IMR-90 (cell line): ENCODE measurements at regions not wholly inside any gene's neighbourhood (a gene's known extent, or its start where the extent isn't known, plus 50 kb on each side); places are given as distances from the start of the nearest gene placed in this dataset.
A peak's percentile ranks its signal among the peaks of the same experiment; 100 is the strongest.

Experiments used
- ATAC-seq: fragments of 200-7000 bp; cut with Tn5 transposase; 2 replicates; pipeline ENCODE4 v1.9.1; 2020; ENCODE audit warnings: low read depth, mild to moderate bottlenecking, moderate library complexity
- BruUV-seq: library from RNA; stranded (reverse); fragments of 400-500 nt; replicated peaks from 2 replicates; lab custom pipeline; 2021; lab: Mats Ljungman, UMichigan
- CTCF ChIA-PET: fragments of 300-600 bp; formaldehyde crosslinking; extraction: SDS; loops from one replicate; lab custom pipeline; 2021; ENCODE audit warnings: antibody characterized with exemption; lab: Yijun Ruan, JAX
- POLR2A ChIA-PET: fragments of 300-600 bp; sonication (Branson Sonifier 250); formaldehyde crosslinking; loops from one replicate; lab custom pipeline; 2022; ENCODE audit warnings: antibody characterized with exemption; ENCODE audit not compliant: unreplicated experiment; lab: Charles Lee
- DNase-seq: peaks from one replicate; pipeline ENCODE4 v3.0.0; 2013
- H2AFZ ChIP-seq: replicated peaks from 2 replicates; pipeline ENCODE3; 2013; ENCODE audit warnings: low read length, mild to moderate bottlenecking; ENCODE audit not compliant: poor library complexity
- H2AK5ac ChIP-seq: 2 replicates; pipeline ENCODE4 v1.6.1; 2013; ENCODE audit warnings: low read depth, low read length, inconsistent platforms
- H2AK9ac ChIP-seq: replicated peaks from 2 replicates; pipeline ENCODE3; 2013; ENCODE audit warnings: mild to moderate bottlenecking, low read depth, low read length, moderate library complexity; ENCODE audit not compliant: poor library complexity
- H2BK120ac ChIP-seq: 2 replicates; pipeline ENCODE4 v1.6.1; 2013; ENCODE audit warnings: low read depth, low read length, inconsistent platforms
- H2BK15ac ChIP-seq: 3 replicates; pipeline ENCODE4 v1.6.1; 2013; ENCODE audit warnings: low read depth, low read length, inconsistent platforms
- H2BK20ac ChIP-seq: 2 replicates; pipeline ENCODE4 v1.6.1; 2013; ENCODE audit warnings: low read depth, mild to moderate bottlenecking, inconsistent platforms, low read length, moderate library complexity
- H2BK5ac ChIP-seq: 2 replicates; pipeline ENCODE4 v1.6.1; 2013; ENCODE audit warnings: mild to moderate bottlenecking, low read depth, low read length, inconsistent platforms; ENCODE audit not compliant: poor library complexity, severe bottlenecking
- H3K14ac ChIP-seq: replicated peaks from 2 replicates; pipeline ENCODE4 v1.6.1; 2013; ENCODE audit warnings: low read depth, low read length, inconsistent platforms
- H3K18ac ChIP-seq: 2 replicates; pipeline ENCODE4 v1.6.1; 2013; ENCODE audit warnings: low read depth, low read length, control low read depth
- H3K23ac ChIP-seq: 2 replicates; pipeline ENCODE4 v1.6.1; 2013; ENCODE audit warnings: low read depth, low read length, inconsistent platforms
- H3K27ac ChIP-seq: 2 replicates; pipeline ENCODE4 v1.5.1; 2013; ENCODE audit warnings: mild to moderate bottlenecking, control low read depth, low read length; ENCODE audit not compliant: insufficient read depth
- H3K27me3 ChIP-seq: 2 replicates; pipeline ENCODE4 v1.6.1; 2013; ENCODE audit warnings: low read length; ENCODE audit not compliant: control insufficient read depth, insufficient read depth
- H3K36me3 ChIP-seq: 2 replicates; pipeline ENCODE4 v1.6.1; 2013; ENCODE audit warnings: low read length, mixed read lengths; ENCODE audit not compliant: control insufficient read depth, insufficient read depth
- H3K4ac ChIP-seq: 2 replicates; pipeline ENCODE4 v1.6.1; 2013; ENCODE audit warnings: low read depth, low read length, inconsistent platforms
- H3K4me1 ChIP-seq: 2 replicates; pipeline ENCODE4 v1.6.1; 2013; ENCODE audit warnings: low read length, mixed read lengths; ENCODE audit not compliant: control insufficient read depth, insufficient read depth
- H3K4me2 ChIP-seq: 2 replicates; pipeline ENCODE4 v1.6.1; 2013; ENCODE audit warnings: low read depth, mild to moderate bottlenecking, control low read depth, low read length, moderate library complexity
- H3K4me3 ChIP-seq: 2 replicates; pipeline ENCODE4 v1.5.1; 2013; ENCODE audit warnings: low read depth, mild to moderate bottlenecking, control low read depth, low read length, moderate library complexity; ENCODE audit not compliant: insufficient read depth
- H3K56ac ChIP-seq: 2 replicates; pipeline ENCODE4 v1.6.1; 2013; ENCODE audit warnings: low read length, inconsistent platforms; ENCODE audit not compliant: insufficient read depth; ENCODE audit errors: extremely low read depth
- H3K79me1 ChIP-seq, 2 experiments: 2 replicates each; pipeline ENCODE4 v1.6.1; 2013; ENCODE audit warnings: low read length in 2 of 2, inconsistent platforms in 1 of 2, low read depth in 1 of 2
- H3K9ac ChIP-seq: 2 replicates; pipeline ENCODE4 v1.6.1; 2013; ENCODE audit warnings: low read depth, low read length, control low read depth
- H3K9me1 ChIP-seq: 2 replicates; pipeline ENCODE4 v1.6.1; 2013; ENCODE audit warnings: low read length, inconsistent platforms; ENCODE audit not compliant: insufficient read depth
- H3K9me3 ChIP-seq: 2 replicates; pipeline ENCODE4 v1.6.1; 2013; ENCODE audit warnings: low read length; ENCODE audit not compliant: control insufficient read depth, insufficient read depth
- H4K20me1 ChIP-seq: 2 replicates; pipeline ENCODE4 v1.6.1; 2013; ENCODE audit warnings: low read length, inconsistent platforms; ENCODE audit not compliant: insufficient read depth
- H4K5ac ChIP-seq: 2 replicates; pipeline ENCODE4 v1.6.1; 2013; ENCODE audit warnings: mild to moderate bottlenecking, low read depth, low read length, control low read depth
- H4K8ac ChIP-seq, 2 experiments: 2 replicates each; pipeline ENCODE4 v1.6.1; 2013; ENCODE audit warnings: low read depth in 2 of 2, low read length in 2 of 2, control low read depth in 1 of 2, inconsistent platforms in 1 of 2
- H4K91ac ChIP-seq: 2 replicates; pipeline ENCODE4 v1.6.1; 2013; ENCODE audit warnings: low read depth, low read length, inconsistent platforms; ENCODE audit not compliant: insufficient read depth
- CEBPB ChIP-seq: IDR thresholded peaks from 2 replicates; pipeline ENCODE4 v1.6.1; 2012; ENCODE audit warnings: low read depth, low read length, improper control_type of control experiment
- CHD1 ChIP-seq: IDR thresholded peaks from 2 replicates; pipeline ENCODE4 v1.6.1; 2012; ENCODE audit warnings: low read depth, low read length, improper control_type of control experiment
- FOS ChIP-seq: fragments of 150-350 bp; IDR thresholded peaks from 2 replicates; pipeline ENCODE4 v1.6.1; 2016; ENCODE audit warnings: low read depth, low read length
- RAD21 ChIP-seq: IDR thresholded peaks from 2 replicates; pipeline ENCODE4 v1.6.1; 2012; ENCODE audit warnings: low read length, improper control_type of control experiment
- RFX5 ChIP-seq: IDR thresholded peaks from 2 replicates; pipeline ENCODE4 v1.8.0; 2012; ENCODE audit warnings: low read depth, mild to moderate bottlenecking, low read length, moderate library complexity
- WGBS, 2 experiments: methylation state at CpG; one replicate each; pipeline versions ENCODE4 v1.1.5 to v1.1.7; 2013; ENCODE audit warnings: missing lambda C conversion rate in 2 of 2; ENCODE audit not compliant: insufficient read length in 1 of 2; ENCODE audit errors: extremely low coverage in 2 of 2; 5-methylcytosine and 5-hydroxymethylcytosine counted together
- dilution Hi-C: fragments of 300-500 bp; cut with HindIII; formaldehyde crosslinking; loops from one replicate; pipeline ENCODE4 v1.14.3; 2018; ENCODE audit warnings: low sequenced_read_pairs; ENCODE audit not compliant: unreplicated experiment
- in situ Hi-C: fragments of 300-500 bp; cut with MboI; formaldehyde crosslinking; loops from 3 replicates; pipeline ENCODE4 v1.14.3; 2019; ENCODE audit warnings: low sequenced_read_pairs, inconsistent platforms, mixed read lengths
- intact Hi-C: fragments of 100-400 bp; cut with micrococcal nuclease; formaldehyde crosslinking; loops from 2 replicates; pipeline ENCODE4 v1.10.0; 2022
- TF ChIP-seq, protein P1 (sequence below): conservative IDR thresholded peaks from 2 replicates; pipeline ENCODE4 v1.5.1; 2012; ENCODE audit warnings: mild to moderate bottlenecking, low read depth, low read length, improper control_type of control experiment

DNA sequence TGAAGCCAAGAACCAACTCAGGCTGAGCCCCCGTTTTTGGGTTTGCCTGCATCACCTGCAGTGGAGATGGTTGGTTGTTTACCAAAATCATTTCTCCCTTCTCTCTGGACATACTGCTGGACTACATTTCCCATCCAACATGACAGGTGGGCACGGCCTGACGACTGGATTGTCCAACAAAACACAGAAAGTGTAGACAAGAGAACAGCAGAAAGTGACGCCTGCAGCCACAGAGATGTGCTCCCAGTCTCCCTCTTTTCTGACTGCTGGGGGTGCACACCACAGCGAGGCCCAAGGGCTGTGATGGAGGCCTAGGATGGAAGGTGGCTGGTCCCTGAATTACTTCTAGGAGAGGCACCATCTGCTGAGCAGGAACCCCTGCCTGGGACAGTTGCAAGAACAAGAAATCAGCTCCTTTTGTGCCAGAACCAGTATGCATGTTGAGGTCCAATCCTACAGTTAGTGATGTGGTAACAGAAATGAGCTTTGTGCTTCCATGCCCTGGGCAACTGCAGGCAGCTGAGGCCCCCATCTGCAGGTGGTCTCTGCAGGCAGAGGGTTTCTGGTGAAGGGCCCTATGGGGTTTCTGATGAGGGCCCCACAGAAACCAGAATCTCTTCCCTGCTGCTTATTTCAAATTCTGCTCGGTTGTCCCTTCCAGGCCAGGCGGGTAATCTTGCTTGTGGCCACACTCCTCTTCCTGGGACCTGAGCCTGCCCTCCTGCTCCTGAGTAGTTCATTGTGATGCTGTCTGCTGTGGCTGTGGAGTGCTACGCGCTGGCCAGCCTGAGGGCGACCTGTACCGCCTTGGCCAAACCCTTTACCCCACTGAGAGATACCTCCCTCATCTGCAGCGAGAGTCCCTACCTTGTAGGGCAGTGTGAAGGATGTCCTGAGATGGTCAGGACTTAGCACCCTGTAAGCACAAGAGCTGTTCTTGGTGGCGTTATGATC is 168.3 kb downstream of the ASB1 start:
- no peak overlapping the region for H3K23ac ChIP-seq
- H3K4me2 ChIP-seq = no peak overlapping the region
- peak overlapping the region; percentile 17; the same call in 1 of the 2 replicates for H2AK5ac ChIP-seq
- H3K36me3 ChIP-seq = no peaks in the 10 kb centered on the region
- in situ Hi-C loops = no loop called here
- no peak overlapping the region for H2BK5ac ChIP-seq
- no peak overlapping the region for H2BK120ac ChIP-seq
- DNase-seq = no peak
- H4K8ac ChIP-seq = no peak overlapping the region
- no peak overlapping the region for H2BK15ac ChIP-seq
- no TSS peak for BruUV-seq
- ChIA-PET POLR2A (no interaction called here), CTCF (no interaction called here)
- H3K27me3 ChIP-seq = no peaks in the 10 kb centered on the region
- dilution Hi-C loops = no loop called here
- H3K4me3 ChIP-seq = no peak overlapping the region
- no peaks in the 10 kb centered on the region for H3K79me1 ChIP-seq
- ATAC-seq = no peak
- no peaks in the 10 kb centered on the region for H4K20me1 ChIP-seq
- no peak overlapping the region for H4K91ac ChIP-seq
- TF ChIP-seq FOS = no peak
- no peak for TF ChIP-seq RAD21
- TF ChIP-seq CEBPB = no peak
- TF ChIP-seq, protein P1, sequence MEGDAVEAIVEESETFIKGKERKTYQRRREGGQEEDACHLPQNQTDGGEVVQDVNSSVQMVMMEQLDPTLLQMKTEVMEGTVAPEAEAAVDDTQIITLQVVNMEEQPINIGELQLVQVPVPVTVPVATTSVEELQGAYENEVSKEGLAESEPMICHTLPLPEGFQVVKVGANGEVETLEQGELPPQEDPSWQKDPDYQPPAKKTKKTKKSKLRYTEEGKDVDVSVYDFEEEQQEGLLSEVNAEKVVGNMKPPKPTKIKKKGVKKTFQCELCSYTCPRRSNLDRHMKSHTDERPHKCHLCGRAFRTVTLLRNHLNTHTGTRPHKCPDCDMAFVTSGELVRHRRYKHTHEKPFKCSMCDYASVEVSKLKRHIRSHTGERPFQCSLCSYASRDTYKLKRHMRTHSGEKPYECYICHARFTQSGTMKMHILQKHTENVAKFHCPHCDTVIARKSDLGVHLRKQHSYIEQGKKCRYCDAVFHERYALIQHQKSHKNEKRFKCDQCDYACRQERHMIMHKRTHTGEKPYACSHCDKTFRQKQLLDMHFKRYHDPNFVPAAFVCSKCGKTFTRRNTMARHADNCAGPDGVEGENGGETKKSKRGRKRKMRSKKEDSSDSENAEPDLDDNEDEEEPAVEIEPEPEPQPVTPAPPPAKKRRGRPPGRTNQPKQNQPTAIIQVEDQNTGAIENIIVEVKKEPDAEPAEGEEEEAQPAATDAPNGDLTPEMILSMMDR = no peak
- no peak for TF ChIP-seq RFX5
- TF ChIP-seq CHD1 = no peak
- no peak overlapping the region for H3K18ac ChIP-seq
- no peak overlapping the region for H2AFZ ChIP-seq
- no peak overlapping the region for H3K9ac ChIP-seq
- H3K9me3 ChIP-seq = no peaks in the 10 kb centered on the region
- no peaks in the 10 kb centered on the region for H3K9me1 ChIP-seq
- no peak overlapping the region for H3K14ac ChIP-seq
- H3K4me1 ChIP-seq = peaks cover 7% of the 10 kb centered on the region; the same call in 1 of the 2 replicates
- whole genome bisulfite sequencing, 2 experiments = no CpG with 5 or more reads among the region's 13 CpGs
- H4K5ac ChIP-seq = no peak overlapping the region
- no peak overlapping the region for H2AK9ac ChIP-seq
- H3K27ac ChIP-seq = no peak overlapping the region
- intact Hi-C loops = no loop called here
- no peak overlapping the region for H2BK20ac ChIP-seq
- no peak overlapping the region for H3K4ac ChIP-seq
- no peak overlapping the region for H3K56ac ChIP-seq
